Ishikawa (cell line): ENCODE measurements at regions not wholly inside any gene's neighbourhood (a gene's known extent, or its start where the extent isn't known, plus 50 kb on each side); places are given as distances from the start of the nearest gene placed in this dataset.

Experiments
- CEBPB ChIP-seq: IDR thresholded peaks from 2 replicates; pipeline ENCODE4 v1.6.1; 2012
- CREB1 ChIP-seq: IDR thresholded peaks from 2 replicates; pipeline ENCODE4 v1.6.1; 2012; ENCODE audit warnings: low read depth
- EGR1 ChIP-seq: IDR thresholded peaks from 2 replicates; pipeline ENCODE4 v1.6.1; 2012
- EP300 ChIP-seq: IDR thresholded peaks from 2 replicates; pipeline ENCODE4 v1.6.1; 2012; ENCODE audit warnings: borderline replicate concordance
- TAF1 ChIP-seq: IDR thresholded peaks from 2 replicates; pipeline ENCODE4 v1.6.1; 2012; ENCODE audit warnings: low read depth, mild to moderate bottlenecking
- TF ChIP-seq, protein P1 (sequence below): IDR thresholded peaks from 2 replicates; pipeline ENCODE4 v1.6.1; 2012; ENCODE audit warnings: low read depth, mild to moderate bottlenecking
- TF ChIP-seq, protein P2 (sequence below): IDR thresholded peaks from 2 replicates; pipeline ENCODE4 v1.6.1; 2012

GRCh38 chr1:222068101-222068500, 326.2 kb upstream of the DUSP10 start:
- TF ChIP-seq EP300, result no peak
- TF ChIP-seq TAF1, result no peak
- no peak for TF ChIP-seq CEBPB
- TF ChIP-seq, protein P1, sequence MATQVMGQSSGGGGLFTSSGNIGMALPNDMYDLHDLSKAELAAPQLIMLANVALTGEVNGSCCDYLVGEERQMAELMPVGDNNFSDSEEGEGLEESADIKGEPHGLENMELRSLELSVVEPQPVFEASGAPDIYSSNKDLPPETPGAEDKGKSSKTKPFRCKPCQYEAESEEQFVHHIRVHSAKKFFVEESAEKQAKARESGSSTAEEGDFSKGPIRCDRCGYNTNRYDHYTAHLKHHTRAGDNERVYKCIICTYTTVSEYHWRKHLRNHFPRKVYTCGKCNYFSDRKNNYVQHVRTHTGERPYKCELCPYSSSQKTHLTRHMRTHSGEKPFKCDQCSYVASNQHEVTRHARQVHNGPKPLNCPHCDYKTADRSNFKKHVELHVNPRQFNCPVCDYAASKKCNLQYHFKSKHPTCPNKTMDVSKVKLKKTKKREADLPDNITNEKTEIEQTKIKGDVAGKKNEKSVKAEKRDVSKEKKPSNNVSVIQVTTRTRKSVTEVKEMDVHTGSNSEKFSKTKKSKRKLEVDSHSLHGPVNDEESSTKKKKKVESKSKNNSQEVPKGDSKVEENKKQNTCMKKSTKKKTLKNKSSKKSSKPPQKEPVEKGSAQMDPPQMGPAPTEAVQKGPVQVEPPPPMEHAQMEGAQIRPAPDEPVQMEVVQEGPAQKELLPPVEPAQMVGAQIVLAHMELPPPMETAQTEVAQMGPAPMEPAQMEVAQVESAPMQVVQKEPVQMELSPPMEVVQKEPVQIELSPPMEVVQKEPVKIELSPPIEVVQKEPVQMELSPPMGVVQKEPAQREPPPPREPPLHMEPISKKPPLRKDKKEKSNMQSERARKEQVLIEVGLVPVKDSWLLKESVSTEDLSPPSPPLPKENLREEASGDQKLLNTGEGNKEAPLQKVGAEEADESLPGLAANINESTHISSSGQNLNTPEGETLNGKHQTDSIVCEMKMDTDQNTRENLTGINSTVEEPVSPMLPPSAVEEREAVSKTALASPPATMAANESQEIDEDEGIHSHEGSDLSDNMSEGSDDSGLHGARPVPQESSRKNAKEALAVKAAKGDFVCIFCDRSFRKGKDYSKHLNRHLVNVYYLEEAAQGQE, result no peak
- TF ChIP-seq, protein P2, sequence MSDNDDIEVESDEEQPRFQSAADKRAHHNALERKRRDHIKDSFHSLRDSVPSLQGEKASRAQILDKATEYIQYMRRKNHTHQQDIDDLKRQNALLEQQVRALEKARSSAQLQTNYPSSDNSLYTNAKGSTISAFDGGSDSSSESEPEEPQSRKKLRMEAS, result no peak
- no peak for TF ChIP-seq CREB1
- no peak for TF ChIP-seq EGR1
